Panc1 (cell line): ENCODE measurements at regions not wholly inside any gene's neighbourhood (a gene's known extent, or its start where the extent isn't known, plus 50 kb on each side); places are given as distances from the start of the nearest gene placed in this dataset.

Experiments
- CTCF ChIP-seq: fragments of 450-650 bp; IDR thresholded peaks from 2 replicates; pipeline ENCODE4 v1.5.1; 2017; ENCODE audit warnings: mild to moderate bottlenecking
- REST ChIP-seq, 2 experiments: IDR thresholded peaks; 2 replicates each; pipeline ENCODE4 v1.6.1; 2011 to 2012; ENCODE audit warnings: low read depth in 2 of 2, control low read depth in 1 of 2, low read length in 1 of 2, mild to moderate bottlenecking in 1 of 2, moderate library complexity in 1 of 2; ENCODE audit not compliant: insufficient read depth in 1 of 2
- TCF7L2 ChIP-seq: IDR thresholded peaks from 2 replicates; pipeline ENCODE4 v1.6.1; 2011; ENCODE audit warnings: mild to moderate bottlenecking, low read depth, low read length, inconsistent platforms

DNA sequence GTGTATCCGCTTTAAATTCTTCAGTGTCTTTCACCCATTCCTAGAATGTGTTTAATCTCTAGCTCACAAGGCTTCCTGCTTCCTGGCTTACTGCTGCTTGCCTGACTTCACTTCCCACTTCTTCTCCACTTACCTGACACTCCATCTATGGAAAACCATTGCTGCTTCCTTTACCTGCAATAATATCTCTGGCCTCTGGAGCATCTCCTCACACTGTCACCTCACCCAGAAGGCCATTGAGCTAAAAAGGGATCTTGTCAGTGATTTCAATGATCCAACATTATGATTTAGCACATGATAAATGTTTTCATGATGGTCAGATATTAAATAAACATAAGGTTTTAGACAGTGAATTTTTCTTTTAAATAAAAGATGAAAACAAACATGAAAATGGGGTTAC, 281.1 kb downstream of the MRPS30 start:
- no peak for TF ChIP-seq CTCF
- TF ChIP-seq REST (IDR thresholded peaks at IDR 0.05; ENCODE audit: insufficient read depth in 1 of 2, low read depth in 2 of 2, low read length in 1 of 2) = no peak
- no peak for TF ChIP-seq TCF7L2
